Muscle of leg (tissue), 3 donors: ENCODE measurements at regions not wholly inside any gene's neighbourhood (a gene's known extent, or its start where the extent isn't known, plus 50 kb on each side); places are given as distances from the start of the nearest gene placed in this dataset.
"Not testable (repeated sequence)": the region's sequence is repeated elsewhere in the genome, so short reads cannot be mapped to it uniquely, and the experiment has no call there.

Experiments
- DNase-seq: peaks from one replicate; pipeline ENCODE4 v3.0.0; 2013
- H3K27ac ChIP-seq: one replicate; pipeline ENCODE4 v1.5.1; 2013; ENCODE audit warnings: mild to moderate bottlenecking, low read length, control low read depth
- H3K27me3 ChIP-seq: one replicate; pipeline ENCODE4 v1.6.1; 2013; ENCODE audit warnings: low read length; ENCODE audit not compliant: control insufficient read depth, insufficient read depth
- H3K36me3 ChIP-seq: one replicate; pipeline ENCODE4 v1.6.1; 2013; ENCODE audit warnings: low read length; ENCODE audit not compliant: control insufficient read depth, insufficient read depth
- H3K4me1 ChIP-seq: one replicate; pipeline ENCODE4 v1.6.1; 2013; ENCODE audit warnings: low read length; ENCODE audit not compliant: control insufficient read depth, insufficient read depth
- H3K4me3 ChIP-seq: one replicate; pipeline ENCODE4 v1.5.1; 2013; ENCODE audit warnings: low read length, control low read depth
- H3K9me3 ChIP-seq: replicated peaks from 2 replicates; pipeline ENCODE4 v1.6.1; 2013; ENCODE audit warnings: low read depth, low read length; ENCODE audit not compliant: control insufficient read depth
- WGBS: methylation state at CpG from one replicate; pipeline ENCODE4 v1.1.5; 2013; ENCODE audit warnings: missing lambda C conversion rate; ENCODE audit not compliant: insufficient coverage; 5-methylcytosine and 5-hydroxymethylcytosine counted together

- DNase-seq, H3K36me3 ChIP-seq, H3K27ac ChIP-seq, H3K4me3 ChIP-seq, H3K27me3 ChIP-seq, H3K4me1 ChIP-seq, H3K9me3 ChIP-seq: not testable (repeated sequence)
- WGBS, result no CpG with 5 or more reads among the region's 17 CpGs
Measured at GRCh38 chr6:26799903-26800633, 140.5 kb upstream of the ZNF322 start.

- H3K4me1 ChIP-seq, H3K4me3 ChIP-seq, H3K9me3 ChIP-seq, DNase-seq, H3K27me3 ChIP-seq, H3K36me3 ChIP-seq, H3K27ac ChIP-seq: not testable (repeated sequence)
- no CpG with 5 or more reads among the region's 16 CpGs for WGBS
Measured at GRCh38 chr6:26803762-26804161, 144.2 kb upstream of the ZNF322 start.

- not testable (repeated sequence) for DNase-seq, H3K27me3 ChIP-seq, H3K4me1 ChIP-seq, H3K9me3 ChIP-seq, H3K27ac ChIP-seq, H3K4me3 ChIP-seq, H3K36me3 ChIP-seq
- WGBS, result no CpG with 5 or more reads among the region's 36 CpGs
Measured at GRCh38 chr6:26811486-26812116, 152.1 kb upstream of the ZNF322 start.

- not testable (repeated sequence) for H3K27me3 ChIP-seq, DNase-seq, H3K4me3 ChIP-seq, H3K27ac ChIP-seq, H3K9me3 ChIP-seq, H3K4me1 ChIP-seq, H3K36me3 ChIP-seq
- no CpG with 5 or more reads among the region's 5 CpGs for WGBS
Measured at GRCh38 chr6:26818640-26819225, 159.2 kb upstream of the ZNF322 start.

GRCh38 chr6:26827965-26828364 is 168.4 kb upstream of the ZNF322 start:
- H3K36me3 ChIP-seq, H3K4me1 ChIP-seq, DNase-seq, H3K4me3 ChIP-seq, H3K27ac ChIP-seq, H3K27me3 ChIP-seq, H3K9me3 ChIP-seq: not testable (repeated sequence)
- WGBS, result no CpG with 5 or more reads among the region's 4 CpGs

- H3K4me3 ChIP-seq, H3K36me3 ChIP-seq, H3K27me3 ChIP-seq, H3K9me3 ChIP-seq, H3K27ac ChIP-seq, H3K4me1 ChIP-seq, DNase-seq: not testable (repeated sequence)
- WGBS, result no CpG with 5 or more reads among the region's 2 CpGs
Measured at GRCh38 chr6:26829480-26829879, 169.9 kb upstream of the ZNF322 start.

DNA sequence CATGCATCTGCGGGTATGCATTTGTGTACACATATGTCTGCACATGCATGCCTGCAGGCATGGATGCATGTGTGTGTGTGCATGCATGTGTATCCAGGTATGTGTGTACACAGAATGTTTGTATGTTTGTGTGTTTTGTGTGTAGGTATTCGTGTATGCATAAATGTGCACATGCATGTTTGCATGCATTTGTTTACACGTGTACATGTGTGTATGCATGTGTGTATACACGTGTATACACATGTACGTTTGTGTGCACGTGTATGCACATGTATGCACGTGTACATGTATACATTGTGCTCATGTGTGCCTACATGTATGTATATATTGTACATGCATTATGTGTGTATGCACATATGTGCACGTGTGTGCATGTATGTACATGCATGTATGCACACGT is 171.4 kb upstream of the ZNF322 start:
- not testable (repeated sequence) for H3K9me3 ChIP-seq, H3K27ac ChIP-seq, H3K27me3 ChIP-seq, H3K4me3 ChIP-seq, H3K4me1 ChIP-seq, DNase-seq, H3K36me3 ChIP-seq
- 76% methylated on average over 5 of the region's 9 CpGs for WGBS

- WGBS, result no CpG with 5 or more reads among the region's 5 CpGs
- H3K9me3 ChIP-seq, H3K4me1 ChIP-seq, H3K4me3 ChIP-seq, H3K36me3 ChIP-seq, H3K27ac ChIP-seq, DNase-seq, H3K27me3 ChIP-seq: not testable (repeated sequence)
Measured at GRCh38 chr6:26835707-26836106, 176.2 kb upstream of the ZNF322 start.

- H3K4me3 ChIP-seq, DNase-seq, H3K9me3 ChIP-seq, H3K36me3 ChIP-seq, H3K4me1 ChIP-seq, H3K27ac ChIP-seq, H3K27me3 ChIP-seq: not testable (repeated sequence)
Measured at GRCh38 chr6:26836657-26837056, 177.1 kb upstream of the ZNF322 start.

DNA sequence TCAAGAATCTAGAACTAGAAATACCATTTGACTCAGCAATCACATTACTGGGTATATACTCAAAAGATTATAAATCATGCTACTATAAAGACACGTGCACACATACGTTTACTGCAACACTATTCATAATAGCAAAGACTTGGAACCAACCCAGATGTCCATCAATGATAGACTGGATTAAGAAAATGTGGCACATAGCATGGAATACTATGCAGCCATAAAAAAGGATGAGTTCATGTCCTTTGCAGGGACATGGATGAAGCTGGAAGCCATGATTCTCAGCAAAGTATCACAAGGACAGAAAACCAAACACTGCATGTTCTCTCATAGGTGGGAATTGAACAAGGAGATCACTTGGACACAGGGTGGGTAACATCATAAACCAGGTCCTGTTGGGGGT is 185.3 kb upstream of the ZNF322 start:
- WGBS, result no CpG with 5 or more reads among the region's 2 CpGs

More for the DNA sequence above, 185.3 kb upstream of the ZNF322 start:
- not testable (repeated sequence) for H3K4me3 ChIP-seq, DNase-seq, H3K27me3 ChIP-seq, H3K4me1 ChIP-seq, H3K27ac ChIP-seq, H3K36me3 ChIP-seq, H3K9me3 ChIP-seq
